ENCODE measurements at regions not wholly inside any gene's neighbourhood (a gene's known extent, or its start where the extent isn't known, plus 50 kb on each side); places are given as distances from the start of the nearest gene placed in this dataset.

- TF ChIP-seq TAF1 (IDR thresholded peaks at IDR 0.05; ENCODE audit: borderline replicate concordance, insufficient read depth, low read length) (no peak), SIN3A (IDR thresholded peaks at IDR 0.05; ENCODE audit: borderline replicate concordance, insufficient read depth, low read length) (no peak), FOXP2 (optimal IDR thresholded peaks at IDR 0.05; ENCODE audit: borderline replicate concordance, extremely low read depth, extremely low read length, insufficient read depth) (no peak), POLR2AphosphoS5 (IDR thresholded peaks at IDR 0.05; ENCODE audit: low read depth, low read length) (no peak)
- TF ChIP-seq, protein P1, sequence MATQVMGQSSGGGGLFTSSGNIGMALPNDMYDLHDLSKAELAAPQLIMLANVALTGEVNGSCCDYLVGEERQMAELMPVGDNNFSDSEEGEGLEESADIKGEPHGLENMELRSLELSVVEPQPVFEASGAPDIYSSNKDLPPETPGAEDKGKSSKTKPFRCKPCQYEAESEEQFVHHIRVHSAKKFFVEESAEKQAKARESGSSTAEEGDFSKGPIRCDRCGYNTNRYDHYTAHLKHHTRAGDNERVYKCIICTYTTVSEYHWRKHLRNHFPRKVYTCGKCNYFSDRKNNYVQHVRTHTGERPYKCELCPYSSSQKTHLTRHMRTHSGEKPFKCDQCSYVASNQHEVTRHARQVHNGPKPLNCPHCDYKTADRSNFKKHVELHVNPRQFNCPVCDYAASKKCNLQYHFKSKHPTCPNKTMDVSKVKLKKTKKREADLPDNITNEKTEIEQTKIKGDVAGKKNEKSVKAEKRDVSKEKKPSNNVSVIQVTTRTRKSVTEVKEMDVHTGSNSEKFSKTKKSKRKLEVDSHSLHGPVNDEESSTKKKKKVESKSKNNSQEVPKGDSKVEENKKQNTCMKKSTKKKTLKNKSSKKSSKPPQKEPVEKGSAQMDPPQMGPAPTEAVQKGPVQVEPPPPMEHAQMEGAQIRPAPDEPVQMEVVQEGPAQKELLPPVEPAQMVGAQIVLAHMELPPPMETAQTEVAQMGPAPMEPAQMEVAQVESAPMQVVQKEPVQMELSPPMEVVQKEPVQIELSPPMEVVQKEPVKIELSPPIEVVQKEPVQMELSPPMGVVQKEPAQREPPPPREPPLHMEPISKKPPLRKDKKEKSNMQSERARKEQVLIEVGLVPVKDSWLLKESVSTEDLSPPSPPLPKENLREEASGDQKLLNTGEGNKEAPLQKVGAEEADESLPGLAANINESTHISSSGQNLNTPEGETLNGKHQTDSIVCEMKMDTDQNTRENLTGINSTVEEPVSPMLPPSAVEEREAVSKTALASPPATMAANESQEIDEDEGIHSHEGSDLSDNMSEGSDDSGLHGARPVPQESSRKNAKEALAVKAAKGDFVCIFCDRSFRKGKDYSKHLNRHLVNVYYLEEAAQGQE (IDR thresholded peaks at IDR 0.05; ENCODE audit: insufficient read depth in 1 of 2, low read depth in 2 of 2, low read length in 2 of 2) = no peak
These were observed 335.7 kb upstream of the PIK3R1 start for GRCh38 chr5:67879620-67880510.

GRCh38 chr5:67878933-67879332 is 336.6 kb upstream of the PIK3R1 start:
- TF ChIP-seq SIN3A (IDR thresholded peaks at IDR 0.05; ENCODE audit: borderline replicate concordance, insufficient read depth, low read length) = no peak
- TF ChIP-seq FOXP2 (optimal IDR thresholded peaks at IDR 0.05; ENCODE audit: borderline replicate concordance, extremely low read depth, extremely low read length, insufficient read depth) = no peak
- TF ChIP-seq, protein P1 (IDR thresholded peaks at IDR 0.05; ENCODE audit: insufficient read depth in 1 of 2, low read depth in 2 of 2, low read length in 2 of 2) = no peak
- no peak for TF ChIP-seq TAF1 (IDR thresholded peaks at IDR 0.05; ENCODE audit: borderline replicate concordance, insufficient read depth, low read length)
- no peak for TF ChIP-seq POLR2AphosphoS5 (IDR thresholded peaks at IDR 0.05; ENCODE audit: low read depth, low read length)

DNA sequence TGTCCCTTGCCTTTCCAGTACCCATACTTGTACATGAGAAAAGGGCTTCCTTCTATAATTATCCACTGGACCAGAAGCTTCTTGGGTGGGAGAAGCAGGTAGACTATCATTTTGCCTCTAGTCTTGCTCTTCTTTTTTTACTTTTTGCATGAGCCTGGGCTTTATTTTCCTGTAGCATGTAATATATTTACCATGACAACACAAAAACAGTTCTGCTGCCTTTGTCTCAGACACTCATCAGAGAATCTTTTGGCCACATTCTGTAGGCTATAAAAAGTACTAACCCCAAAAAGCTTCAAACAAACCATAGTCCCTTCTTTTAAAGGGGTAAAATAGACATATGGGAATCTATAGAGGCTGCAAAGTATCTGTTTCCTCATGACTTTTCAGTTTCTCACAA is 339.2 kb upstream of the PIK3R1 start:
- TF ChIP-seq FOXP2 (optimal IDR thresholded peaks at IDR 0.05; ENCODE audit: borderline replicate concordance, extremely low read depth, extremely low read length, insufficient read depth) (no peak), POLR2AphosphoS5 (IDR thresholded peaks at IDR 0.05; ENCODE audit: low read depth, low read length) (no peak), SIN3A (IDR thresholded peaks at IDR 0.05; ENCODE audit: borderline replicate concordance, insufficient read depth, low read length) (no peak), TAF1 (IDR thresholded peaks at IDR 0.05; ENCODE audit: borderline replicate concordance, insufficient read depth, low read length) (no peak)
- TF ChIP-seq, protein P1 (IDR thresholded peaks at IDR 0.05; ENCODE audit: insufficient read depth in 1 of 2, low read depth in 2 of 2, low read length in 2 of 2) = no peak

- no peak for TF ChIP-seq FOXP2 (optimal IDR thresholded peaks at IDR 0.05; ENCODE audit: borderline replicate concordance, extremely low read depth, extremely low read length, insufficient read depth)
- TF ChIP-seq POLR2AphosphoS5 (IDR thresholded peaks at IDR 0.05; ENCODE audit: low read depth, low read length) = no peak
- TF ChIP-seq TAF1 (IDR thresholded peaks at IDR 0.05; ENCODE audit: borderline replicate concordance, insufficient read depth, low read length) = no peak
- TF ChIP-seq, protein P1 (IDR thresholded peaks at IDR 0.05; ENCODE audit: insufficient read depth in 1 of 2, low read depth in 2 of 2, low read length in 2 of 2) = no peak
These were observed 340.0 kb upstream of the PIK3R1 start for GRCh38 chr5:67875601-67876000.

Data from PFSK-1 (cell line).